Occipital lobe (tissue), 1 donor: ENCODE measurements at regions not wholly inside any gene's neighbourhood (a gene's known extent, or its start where the extent isn't known, plus 50 kb on each side); places are given as distances from the start of the nearest gene placed in this dataset.

ENCODE experiments used
- DNase-seq: peaks from one replicate; lab custom pipeline; 2025; lab: John Stamatoyannopoulos, UW

DNA sequence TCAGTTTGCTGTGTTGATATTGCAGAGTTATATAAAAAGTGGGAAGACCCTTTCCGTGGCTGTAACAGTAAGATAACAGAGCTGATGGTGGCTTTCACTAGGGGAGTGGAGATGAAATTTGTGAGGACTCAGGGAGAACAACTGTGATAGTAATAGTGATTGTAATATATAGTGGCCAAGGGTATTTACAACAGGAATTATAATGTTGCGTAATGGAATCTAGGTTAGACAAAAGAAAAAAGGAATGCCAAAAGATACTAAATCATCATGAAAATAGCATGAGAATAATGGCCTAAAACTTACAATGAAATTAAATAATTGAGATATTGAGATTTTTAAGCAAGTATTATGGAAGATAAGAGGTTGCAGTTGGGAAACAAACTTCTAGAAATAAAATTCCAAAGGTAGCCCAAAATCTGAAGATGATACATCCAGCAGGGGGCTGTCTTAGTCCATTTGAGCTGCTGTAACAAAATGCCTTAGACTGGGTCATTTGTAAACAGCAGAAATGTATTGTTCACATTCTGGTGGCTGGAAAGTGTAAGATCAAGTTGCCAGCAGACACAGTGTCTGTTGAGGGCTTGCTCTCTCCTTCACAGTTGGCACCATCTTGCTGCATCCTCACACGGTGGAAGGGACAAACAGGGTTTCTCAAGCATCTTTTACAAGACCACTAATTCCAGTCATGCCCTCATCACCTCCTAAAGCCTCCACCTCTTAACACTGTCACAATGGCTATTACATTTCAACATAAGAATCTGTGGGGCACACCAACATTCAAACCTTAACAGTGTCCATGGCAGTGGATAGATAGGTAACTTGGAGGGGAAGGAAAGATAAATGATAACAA lies 711.2 kb downstream of the MRPL39 start:
- DNase-seq: no peak

- DNase-seq: no peak
Measured at GRCh38 chr21:24894324-24894723, 713.0 kb downstream of the MRPL39 start.

DNA sequence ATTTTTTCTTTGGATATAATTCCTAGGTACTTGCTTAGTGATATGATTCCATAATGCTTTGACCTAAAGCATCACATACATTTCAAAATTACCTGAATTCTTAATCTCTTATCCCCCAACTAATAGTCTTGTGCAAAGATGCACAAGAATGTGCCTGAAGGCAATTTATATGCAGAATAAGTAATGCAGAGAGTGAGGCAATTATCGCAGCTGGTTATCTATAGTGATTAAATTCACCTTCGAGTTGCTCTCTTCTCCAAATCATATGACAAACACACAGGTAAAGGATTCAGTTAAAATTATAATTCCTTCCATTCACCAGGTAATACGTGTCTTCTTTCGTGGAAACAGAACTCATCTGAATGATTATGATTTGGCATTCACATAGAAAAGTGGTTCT lies 717.3 kb downstream of the MRPL39 start:
- no peak for DNase-seq

DNA sequence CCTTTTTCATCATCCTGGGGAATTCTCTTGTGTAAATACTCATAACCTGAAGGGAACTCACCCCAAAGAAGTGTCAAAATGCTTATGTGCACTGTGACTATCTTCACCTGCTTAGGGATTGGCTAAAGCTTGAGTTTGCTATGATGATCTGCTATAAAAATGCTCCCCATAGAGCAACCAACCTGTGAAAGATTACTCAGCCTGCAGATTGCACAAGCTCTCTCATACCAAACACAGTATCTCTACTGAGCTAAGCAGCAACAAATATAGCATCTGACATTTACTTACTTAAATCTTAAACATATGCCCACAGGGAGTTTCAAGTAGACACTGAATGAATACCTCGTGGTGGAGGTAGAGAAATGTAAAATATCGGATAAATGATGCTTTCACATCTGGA lies 725.8 kb downstream of the MRPL39 start:
- no peak for DNase-seq

DNA sequence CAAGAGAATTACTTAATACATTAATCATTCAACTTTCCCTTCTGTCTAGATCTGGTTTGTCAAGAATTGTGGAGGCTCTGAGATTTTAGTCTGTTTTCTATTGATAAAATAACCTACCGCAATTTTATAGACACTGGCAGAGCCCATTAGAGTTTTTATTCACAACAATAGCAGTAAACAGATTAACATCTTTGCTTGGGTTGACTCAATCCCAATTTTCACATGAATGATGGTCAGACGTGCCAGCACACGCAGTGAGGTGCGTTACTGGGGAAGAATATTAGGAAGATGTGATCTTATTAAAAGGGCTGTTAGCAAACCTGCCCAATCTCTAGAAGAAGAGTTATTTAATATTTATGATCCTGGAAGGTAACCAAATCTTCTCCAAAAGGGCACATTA lies 736.6 kb downstream of the MRPL39 start:
- DNase-seq: no peak

DNA sequence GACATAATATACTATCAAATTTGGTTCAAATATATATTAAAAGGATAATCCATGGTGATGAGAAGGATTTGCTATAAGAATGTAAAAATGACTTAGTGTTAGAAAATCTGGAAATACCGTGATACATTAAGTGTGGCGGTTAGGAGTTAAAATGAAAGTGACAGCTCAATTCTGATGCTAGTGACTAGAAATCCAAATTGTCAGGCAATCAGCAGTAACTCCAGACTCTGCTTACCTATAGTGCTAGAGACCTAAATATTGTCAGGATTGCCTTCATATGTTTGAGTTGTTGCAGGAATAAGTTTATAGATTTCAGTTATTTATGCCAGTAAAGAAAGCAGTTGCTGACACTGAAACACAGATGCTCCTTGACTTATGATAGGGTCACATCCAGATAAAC lies 737.4 kb downstream of the MRPL39 start:
- DNase-seq: no peak

GRCh38 chr21:24868117-24868516 lies 739.2 kb downstream of the MRPL39 start:
- DNase-seq: no peak

- no peak for DNase-seq
Measured at GRCh38 chr21:24861471-24861870, 745.8 kb downstream of the MRPL39 start.

- DNase-seq: no peak
Measured at GRCh38 chr21:24856326-24856725, 751.0 kb downstream of the MRPL39 start.

DNA sequence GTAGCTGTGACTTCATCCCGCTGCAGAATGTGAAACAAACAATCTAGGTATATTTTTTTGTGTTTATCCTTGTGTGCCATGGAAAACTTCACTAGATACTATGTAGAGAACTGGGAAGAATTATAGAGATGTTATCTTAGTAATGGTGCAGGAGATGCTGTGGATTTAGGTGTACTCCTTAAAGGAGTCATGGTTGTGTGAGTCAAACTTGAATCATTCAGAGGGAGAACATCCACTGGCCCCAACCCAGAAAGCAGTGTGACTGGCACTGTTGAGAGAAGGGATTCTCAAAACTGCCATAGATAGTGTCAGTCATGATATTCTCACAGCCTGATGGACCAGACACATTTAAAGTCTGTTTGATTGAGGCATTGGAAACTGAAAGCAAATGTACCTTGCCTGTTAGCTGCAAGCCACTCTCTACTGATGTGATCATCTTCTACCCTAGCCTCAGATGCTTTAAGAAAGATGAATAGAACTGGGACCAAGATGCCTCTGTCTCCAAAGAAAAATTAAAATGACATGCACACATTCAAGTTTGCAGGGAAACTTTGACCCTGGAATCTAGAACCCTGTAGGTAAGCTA lies 754.6 kb downstream of the MRPL39 start:
- DNase-seq: no peak

DNA sequence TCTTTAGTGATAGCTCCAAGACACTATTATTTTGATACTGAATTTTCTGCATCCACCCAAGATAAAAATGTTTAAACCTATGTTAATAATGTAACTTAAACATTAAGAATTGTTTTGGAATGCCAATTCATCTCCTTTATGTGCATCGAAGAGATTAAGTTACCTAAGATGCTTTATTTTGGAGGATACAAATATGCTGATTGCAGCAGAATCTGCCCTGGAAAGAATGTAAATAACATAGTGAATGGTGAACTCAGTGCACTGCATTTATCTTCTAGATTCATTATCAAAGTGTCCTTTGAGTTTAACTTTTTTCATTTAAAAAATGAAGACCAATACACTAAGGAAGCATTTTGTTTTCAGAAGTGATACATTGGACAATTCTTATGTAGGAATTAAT lies 757.2 kb downstream of the MRPL39 start:
- no peak for DNase-seq

GRCh38 chr21:24844671-24845070 lies 762.6 kb downstream of the MRPL39 start:
- no peak for DNase-seq

GRCh38 chr21:24840287-24840686 lies 767.0 kb downstream of the MRPL39 start:
- no peak for DNase-seq

- no peak for DNase-seq
Measured at GRCh38 chr21:24832961-24833360, 774.3 kb downstream of the MRPL39 start.

- DNase-seq: no peak
Measured at GRCh38 chr21:24829397-24829796, 777.9 kb downstream of the MRPL39 start.

DNA sequence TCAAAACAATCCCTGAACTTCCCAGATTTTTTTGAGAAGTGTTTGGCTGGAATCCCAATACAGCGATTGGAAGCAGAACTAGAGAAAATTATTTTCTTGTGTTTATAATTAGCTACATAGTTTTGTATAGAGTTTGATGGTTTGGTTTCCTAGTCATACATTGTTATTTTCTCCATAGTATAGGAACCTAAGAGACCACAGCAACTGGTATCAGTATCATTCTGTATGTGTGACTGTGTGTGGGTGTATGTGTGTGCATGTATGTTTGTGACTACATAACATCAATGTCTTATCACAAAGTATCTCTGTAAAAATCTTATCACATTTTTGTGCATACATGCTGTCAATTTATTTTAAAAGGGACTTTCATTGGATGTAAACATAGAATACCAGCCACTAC lies 780.5 kb downstream of the MRPL39 start:
- no peak for DNase-seq

DNA sequence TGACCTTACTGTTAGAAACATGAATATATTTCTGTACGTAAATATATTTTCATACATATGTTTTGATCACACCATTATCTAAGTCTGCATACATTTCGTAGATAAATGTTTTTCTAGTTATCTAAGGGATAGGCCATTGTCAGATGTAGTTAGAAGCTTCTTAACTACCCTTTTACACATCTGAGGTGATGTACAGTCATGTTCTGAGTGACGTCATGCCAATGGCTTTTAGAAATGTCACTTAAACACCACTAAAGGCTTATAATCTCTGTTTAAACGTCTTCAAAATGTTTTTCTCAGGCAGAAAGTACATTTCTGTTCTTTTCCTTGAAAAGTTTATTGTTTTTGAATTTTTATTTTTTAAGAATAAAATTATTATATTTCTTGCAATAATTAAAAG lies 781.9 kb downstream of the MRPL39 start:
- no peak for DNase-seq

GRCh38 chr21:24824209-24824608 lies 783.1 kb downstream of the MRPL39 start:
- DNase-seq: no peak

GRCh38 chr21:24823247-24823646 lies 784.0 kb downstream of the MRPL39 start:
- no peak for DNase-seq

- no peak for DNase-seq
Measured at GRCh38 chr21:24785033-24785432, 822.2 kb downstream of the MRPL39 start.

DNA sequence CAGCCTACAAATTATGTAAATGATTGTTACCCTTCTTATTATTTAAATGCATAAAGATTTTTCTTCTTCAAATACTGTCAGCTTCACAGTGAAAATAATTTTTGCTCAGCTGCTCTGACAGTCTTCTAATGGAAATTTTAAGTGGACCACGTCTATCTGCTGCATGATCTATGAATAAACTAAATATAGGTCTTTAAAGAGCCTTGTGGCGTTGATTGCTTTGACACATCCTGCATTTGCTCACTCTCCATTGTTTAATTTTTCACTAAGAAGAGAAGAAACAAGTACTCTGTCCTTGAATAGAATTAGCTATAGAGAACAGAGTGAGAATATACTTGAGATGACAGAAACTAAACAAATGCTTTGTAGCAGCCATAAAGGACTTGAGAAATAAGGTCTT lies 826.1 kb downstream of the MRPL39 start:
- DNase-seq: no peak

GRCh38 chr21:24759348-24760075 lies 847.8 kb downstream of the MRPL39 start:
- no peak for DNase-seq

DNA sequence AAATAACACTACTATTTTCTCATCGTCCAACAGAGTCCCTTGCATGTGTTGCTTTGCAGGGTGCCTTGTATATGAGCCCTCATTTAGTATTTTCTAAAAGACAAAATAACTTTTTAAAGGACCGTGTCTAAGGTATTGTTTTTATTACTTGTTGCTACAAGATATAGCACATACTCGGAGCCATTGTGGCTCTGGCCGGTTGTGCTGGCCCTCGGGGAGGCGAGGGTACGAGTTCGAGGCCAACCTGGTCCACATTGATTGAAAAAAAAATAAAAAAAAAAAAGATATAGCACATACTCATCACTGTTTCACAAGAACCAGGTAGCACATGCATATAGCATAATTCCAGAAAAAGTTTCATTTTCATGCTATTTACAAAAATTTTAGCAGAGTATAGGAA lies 869.2 kb downstream of the MRPL39 start:
- DNase-seq: no peak
